ENCODE measurements at regions not wholly inside any gene's neighbourhood (a gene's known extent, or its start where the extent isn't known, plus 50 kb on each side); places are given as distances from the start of the nearest gene placed in this dataset.

- no peak for DNase-seq
Observed at GRCh38 chr10:83253011-83253671, 886.2 kb upstream of the GHITM start.

DNA sequence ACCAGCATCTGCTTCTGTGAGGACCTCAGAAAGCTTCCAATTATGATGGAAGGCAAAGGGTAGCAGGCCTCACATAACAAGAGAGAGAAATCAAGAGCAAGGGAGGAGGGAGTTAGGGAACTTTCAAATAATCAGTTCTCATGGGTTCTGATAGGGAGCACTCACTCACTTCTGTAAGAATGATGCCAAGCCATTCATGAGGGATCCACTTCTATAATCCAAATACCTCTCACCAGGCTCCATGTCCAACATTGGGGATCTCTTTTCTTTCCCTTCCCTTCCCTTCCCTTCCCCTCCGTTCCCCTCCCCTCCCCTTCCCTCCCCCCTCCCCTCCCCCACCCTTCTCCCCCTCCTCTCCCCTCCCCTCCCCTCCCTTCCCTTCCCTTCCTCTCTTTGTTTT is 884.6 kb upstream of the GHITM start:
- no peak for DNase-seq

GRCh38 chr10:83262434-83262833 is 876.9 kb upstream of the GHITM start:
- DNase-seq = no peak

GRCh38 chr10:83272666-83273434 is 866.5 kb upstream of the GHITM start:
- no peak for DNase-seq

- DNase-seq = no peak
Observed at GRCh38 chr10:83274088-83274487, 865.2 kb upstream of the GHITM start.

- no peak for DNase-seq
Observed at GRCh38 chr10:83276971-83277370, 862.3 kb upstream of the GHITM start.

DNA sequence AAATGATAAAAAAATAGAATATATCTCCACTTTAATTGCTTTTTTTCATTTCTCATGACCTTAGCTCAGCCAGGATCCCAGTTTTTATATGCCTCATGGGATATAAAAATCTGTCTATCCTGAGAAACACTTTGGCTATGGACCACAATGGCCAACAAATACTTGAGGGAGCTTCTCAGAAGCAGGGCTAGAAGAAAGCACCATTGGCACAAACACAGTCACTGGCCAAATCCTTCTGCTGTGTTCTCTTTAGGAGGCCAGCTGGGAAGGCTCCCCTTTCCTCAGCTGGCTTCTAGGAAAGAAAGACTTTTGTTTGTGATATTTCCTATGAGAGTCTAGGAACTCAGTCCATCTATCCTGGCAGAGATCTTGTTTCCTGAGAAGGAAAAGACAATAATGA is 856.2 kb upstream of the GHITM start:
- no peak for DNase-seq

GRCh38 chr10:83287374-83287773 is 851.9 kb upstream of the GHITM start:
- DNase-seq = no peak

- DNase-seq = no peak
Observed at GRCh38 chr10:83289373-83289772, 849.9 kb upstream of the GHITM start.

GRCh38 chr10:83289948-83290347 is 849.4 kb upstream of the GHITM start:
- DNase-seq = no peak

DNA sequence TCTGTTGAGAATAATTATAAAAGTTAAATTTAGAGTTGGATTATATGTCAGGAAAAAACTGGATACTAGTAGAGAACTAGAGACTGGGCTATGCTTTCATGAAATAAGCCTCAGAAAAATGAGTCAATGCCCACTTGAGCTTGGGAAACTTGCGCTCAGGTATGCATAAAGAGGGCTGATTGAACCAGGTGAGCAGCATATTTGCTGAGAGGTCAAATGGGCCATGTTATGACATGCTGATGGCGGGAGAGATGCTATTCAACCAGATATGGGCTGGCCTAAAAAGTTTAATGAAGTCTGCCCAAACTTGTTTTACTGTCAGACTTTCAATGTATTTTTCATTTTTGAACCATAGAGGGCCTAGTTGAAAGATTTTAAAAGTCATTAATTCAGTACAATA is 837.6 kb upstream of the GHITM start:
- no peak for DNase-seq

DNA sequence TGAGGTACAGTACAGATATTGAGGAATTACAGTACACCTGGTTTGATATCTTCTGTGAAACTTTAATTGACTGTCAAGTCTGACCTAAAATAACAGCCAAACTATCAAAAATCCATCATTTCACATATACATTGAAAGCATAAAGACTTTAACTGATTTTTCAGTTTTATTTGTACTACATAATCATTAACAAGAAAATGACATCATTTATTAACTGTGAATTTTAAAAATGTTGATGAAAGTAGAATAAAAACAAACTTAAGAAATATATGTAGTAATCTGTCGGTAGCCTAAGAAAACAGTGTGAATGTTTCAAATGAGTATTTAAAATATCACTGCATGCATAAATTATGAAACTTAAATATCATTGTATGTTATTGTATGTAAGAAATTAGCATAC is 836.7 kb upstream of the GHITM start:
- no peak for DNase-seq

DNA sequence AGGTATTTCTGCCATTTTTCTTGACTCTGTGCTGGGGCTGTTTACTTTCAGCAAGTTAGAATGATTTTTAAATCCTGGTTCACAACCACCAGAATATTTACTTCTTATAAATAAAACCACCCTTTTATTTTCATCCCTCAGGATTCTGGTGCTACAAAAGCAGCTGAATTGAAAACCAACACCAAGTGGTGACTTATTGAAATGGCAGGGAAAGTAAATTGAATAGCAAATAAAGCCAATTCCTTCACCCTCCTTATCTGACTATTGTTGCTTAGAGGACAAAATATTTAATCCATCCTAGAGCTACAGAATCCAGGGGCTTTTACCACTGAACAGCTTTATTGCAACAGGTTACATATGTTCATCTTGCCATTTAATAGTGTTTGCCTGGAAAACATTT is 828.6 kb upstream of the GHITM start:
- no peak for DNase-seq

DNA sequence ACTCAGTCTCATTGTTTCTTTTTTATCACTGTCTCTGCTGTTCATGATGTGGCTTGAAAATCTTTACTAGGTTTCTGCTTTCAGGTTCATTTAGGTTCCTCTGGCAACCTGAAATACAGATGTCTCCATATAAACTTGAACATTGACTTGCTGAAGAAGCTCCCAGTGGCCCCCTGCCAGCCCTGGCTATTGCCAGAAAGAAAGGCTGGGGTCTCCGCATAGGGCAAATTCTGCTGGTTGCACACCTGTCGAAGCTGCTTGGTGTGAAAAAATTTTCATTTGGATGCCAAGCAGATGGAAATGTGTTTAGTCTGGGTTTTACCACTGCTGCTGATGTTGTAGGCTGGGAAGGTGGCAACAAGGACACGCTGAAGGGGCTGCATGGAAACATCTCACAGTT is 826.7 kb upstream of the GHITM start:
- DNase-seq = no peak

DNA sequence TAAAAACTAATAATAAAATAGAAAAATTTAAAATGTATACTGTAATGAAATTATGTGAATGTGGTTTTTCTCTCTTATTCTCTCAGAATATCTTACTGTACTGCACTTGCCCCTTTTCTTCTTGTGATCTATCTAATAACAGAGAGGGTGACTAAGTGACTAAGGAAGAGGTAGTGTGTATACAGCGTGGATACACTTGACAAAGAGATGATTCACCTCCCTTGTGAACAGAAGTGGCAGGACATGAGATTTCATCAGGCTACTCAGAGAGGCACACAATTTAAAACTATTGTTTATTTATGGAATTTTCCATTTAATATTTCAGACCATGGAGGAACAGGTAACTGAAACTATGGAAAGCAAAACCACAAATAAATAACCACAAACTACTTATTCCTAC is 806.6 kb upstream of the GHITM start:
- no peak for DNase-seq

DNA sequence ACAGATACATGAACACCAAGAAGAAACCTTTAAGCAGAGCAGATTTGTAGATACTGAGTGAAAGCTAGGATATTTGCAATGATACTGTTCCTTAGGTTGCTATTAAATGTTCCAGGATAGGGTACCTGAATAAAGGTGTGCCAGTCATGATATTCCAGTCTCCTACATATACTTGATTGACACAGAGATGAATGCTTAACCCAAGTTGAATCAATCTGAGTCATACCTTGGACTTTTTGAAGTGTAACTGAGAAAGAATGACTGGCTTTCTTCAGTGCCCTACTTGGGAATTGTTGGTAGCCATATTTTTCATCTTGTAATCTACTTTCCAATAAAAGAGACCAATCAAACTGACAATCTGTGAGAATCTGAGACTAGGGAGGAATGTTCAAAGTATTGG is 805.7 kb upstream of the GHITM start:
- DNase-seq = no peak

DNA sequence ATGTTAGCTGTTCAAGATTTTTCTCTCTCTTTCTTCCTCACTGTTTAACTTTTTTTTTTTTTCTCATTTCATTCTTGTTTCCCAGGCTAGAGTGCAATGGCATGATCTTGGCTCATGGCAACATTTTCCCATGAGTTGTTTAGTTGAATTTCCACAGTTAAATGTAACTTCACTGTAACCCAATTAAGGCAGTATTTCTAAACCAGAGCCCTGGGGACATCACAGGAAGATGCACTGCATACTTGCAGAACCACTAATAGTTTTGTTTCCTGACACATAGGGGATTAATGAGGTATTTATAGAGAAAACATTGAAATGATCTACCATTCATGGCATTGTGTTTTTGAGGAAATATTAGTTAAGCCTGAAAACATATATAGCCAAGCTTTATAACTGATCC is 795.6 kb upstream of the GHITM start:
- no peak for DNase-seq

- DNase-seq = no peak
Observed at GRCh38 chr10:83346266-83346910, 792.9 kb upstream of the GHITM start.

GRCh38 chr10:83352588-83352987 is 786.7 kb upstream of the GHITM start:
- DNase-seq = no peak

- no peak for DNase-seq
Observed at GRCh38 chr10:83354456-83354855, 784.9 kb upstream of the GHITM start.

DNA sequence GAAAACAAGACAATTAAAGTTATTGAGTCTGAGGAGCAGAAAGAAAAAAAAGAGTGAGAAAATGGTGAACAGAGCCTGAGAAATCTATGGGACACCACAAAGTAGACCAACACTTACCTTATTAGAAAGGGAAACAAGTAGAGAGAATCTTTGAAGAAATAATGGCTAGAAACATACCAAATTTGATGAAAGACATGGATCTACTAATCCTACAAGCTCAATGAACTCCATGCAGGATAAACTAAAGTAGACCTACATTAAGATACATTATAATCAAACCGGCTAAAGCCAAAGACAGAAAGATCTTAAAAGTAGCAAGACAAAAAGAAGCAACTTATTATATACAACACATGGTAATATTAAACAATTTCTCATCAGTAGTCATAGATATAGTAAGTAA is 782.3 kb upstream of the GHITM start:
- DNase-seq = no peak

DNA sequence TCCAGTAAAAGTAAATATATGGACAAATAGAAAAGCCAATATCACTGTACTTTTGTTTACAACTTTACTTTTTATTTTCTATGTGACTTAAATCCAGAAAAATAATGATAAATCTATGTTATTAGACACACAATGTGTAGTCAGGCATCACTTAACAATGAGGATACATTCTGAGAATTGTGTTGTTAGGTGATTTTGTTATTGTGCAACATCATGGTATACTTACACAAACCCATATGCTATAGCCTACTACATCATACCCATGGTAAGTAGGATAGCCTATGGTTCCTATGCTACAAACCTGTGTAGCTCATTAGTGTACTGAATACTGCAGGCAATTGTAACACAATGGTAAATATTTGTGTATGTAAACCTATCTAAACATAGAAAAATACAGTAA is 781.7 kb upstream of the GHITM start:
- DNase-seq = no peak

DNA sequence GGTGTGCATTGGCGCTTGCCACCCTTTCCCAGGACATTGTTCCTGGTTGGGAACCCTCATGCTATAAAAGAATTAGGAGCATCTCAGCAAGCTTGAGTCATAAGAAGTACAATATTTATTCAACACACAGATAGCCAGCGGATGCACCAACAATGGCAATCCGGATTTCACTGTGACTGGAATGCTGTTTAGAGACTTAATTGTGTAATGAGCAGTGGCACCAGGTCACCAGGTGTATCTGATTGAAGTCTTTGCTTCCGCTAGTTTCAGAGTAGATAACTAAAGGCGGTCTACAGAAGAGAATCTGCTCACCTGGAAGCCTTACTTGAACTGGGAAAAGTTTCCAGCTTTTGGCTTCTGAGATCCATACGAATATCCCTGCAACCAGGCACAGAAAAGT is 772.3 kb upstream of the GHITM start:
- no peak for DNase-seq
